A549 (cell line): ENCODE measurements at regions not wholly inside any gene's neighbourhood (a gene's known extent, or its start where the extent isn't known, plus 50 kb on each side); places are given as distances from the start of the nearest gene placed in this dataset.
"Not testable (repeated sequence)": the region's sequence is repeated elsewhere in the genome, so short reads cannot be mapped to it uniquely, and the experiment has no call there.

Experiments used
- ATAC-seq, 2 experiments: fragments of 200-7000 bp in 1 of 2; fragments of >200 bp in 1 of 2; cut with Nextera tagmentation in 1 of 2; cut with Tn5 transposase in 1 of 2; 3 replicates each; pipeline versions ENCODE4 v1.8.0 to v1.9.1; 2018 to 2020; ENCODE audit warnings: mild to moderate bottlenecking in 1 of 2, moderate library complexity in 1 of 2
- CTCF ChIA-PET: fragments of 300-600 bp; sonication (Branson Sonifier 250); formaldehyde crosslinking; extraction: SDS; loops from one replicate; lab custom pipeline; 2021; ENCODE audit warnings: antibody characterized with exemption, inconsistent platforms; lab: Yijun Ruan, JAX
- POLR2A ChIA-PET: fragments of 350-600 bp; formaldehyde crosslinking; extraction: SDS; loops from one replicate; lab custom pipeline; 2021; ENCODE audit warnings: antibody characterized with exemption, inconsistent platforms; lab: Yijun Ruan, JAX
- DNase-seq, 2 experiments: peaks; one replicate each; pipeline versions ENCODE4 v3.0.0 to v3.0.0-alpha.2; 2011 to 2016; ENCODE audit warnings: low read depth in 1 of 2, low spot score in 1 of 2
- FAIRE-seq: peaks from 2 replicates; lab custom pipeline; 2011; peaks lifted over from hg19 to GRCh38; lab: Jason Lieb, UNC
- H3K27ac ChIP-seq, 2 experiments: fragments of >200 bp; sonication (Bioruptor Twin); formaldehyde crosslinking; 3 replicates each; pipeline ENCODE4 v1.5.1; 2016 to 2017
- H3K4me1 ChIP-seq: fragments of >200 bp; sonication (Bioruptor Twin); formaldehyde crosslinking; 3 replicates; pipeline ENCODE4 v1.6.1; 2016
- H3K4me2 ChIP-seq: fragments of >200 bp; sonication (Bioruptor Twin); formaldehyde crosslinking; 3 replicates; pipeline ENCODE4 v1.6.1; 2016
- H3K4me3 ChIP-seq: fragments of >200 bp; sonication (Bioruptor Twin); formaldehyde crosslinking; 3 replicates; pipeline ENCODE4 v1.5.1; 2016
- H3K9me3 ChIP-seq: fragments of >200 bp; sonication (Bioruptor Twin); formaldehyde crosslinking; 3 replicates; pipeline ENCODE4 v1.6.1; 2016
- CEBPB ChIP-seq, 2 experiments: fragments of >200 bp in 1 of 2; sonication (Bioruptor Twin) in 1 of 2; formaldehyde crosslinking in 1 of 2; IDR thresholded peaks; 2 replicates each; pipeline ENCODE4 v1.6.1; 2012 to 2016
- EHMT2 ChIP-seq: fragments of 200-600 bp; sonication (generic); IDR thresholded peaks from 2 replicates; pipeline ENCODE4 v1.6.1; 2016; ENCODE audit warnings: antibody characterized with exemption, low read depth, mild to moderate bottlenecking, moderate library complexity
- FOSL2 ChIP-seq, 2 experiments: fragments of 450-650 bp in 1 of 2; fragments of >200 bp in 1 of 2; sonication (Bioruptor Twin) in 1 of 2; formaldehyde crosslinking; IDR thresholded peaks; 2 replicates each; pipeline versions ENCODE4 v1.5.0 to v1.6.1; 2016 to 2020; ENCODE audit warnings: mild to moderate bottlenecking in 1 of 2, moderate library complexity in 1 of 2
- HDAC2 ChIP-seq: fragments of 200-600 bp; sonication (generic); IDR thresholded peaks from 2 replicates; pipeline ENCODE4 v1.6.1; 2016
- HEYL ChIP-seq: fragments of 250-450 bp; sonication (Bioruptor Pico); IDR thresholded peaks from 2 replicates; pipeline ENCODE4 v1.8.0; 2021; ENCODE audit warnings: mild to moderate bottlenecking, moderate library complexity
- JUN ChIP-seq, 2 experiments: fragments of >200 bp; sonication (Bioruptor Twin); formaldehyde crosslinking; IDR thresholded peaks; 2 replicates in 1 of 2; 3 replicates in 1 of 2; pipeline ENCODE4 v1.6.1; 2016 to 2017
- KDM1A ChIP-seq: fragments of 200-600 bp; sonication (generic); IDR thresholded peaks from 2 replicates; pipeline ENCODE4 v1.6.1; 2016; ENCODE audit warnings: low read depth, mild to moderate bottlenecking
- MAZ ChIP-seq: fragments of 150-350 bp; IDR thresholded peaks from 2 replicates; pipeline ENCODE4 v1.6.1; 2014; ENCODE audit warnings: antibody characterized with exemption, low read depth, low read length, borderline replicate concordance
- NFE2L2 ChIP-seq: fragments of 150-350 bp; conservative IDR thresholded peaks from 2 replicates; pipeline ENCODE4 v1.6.1; 2014; ENCODE audit warnings: low read length
- NPAS2 ChIP-seq: fragments of 250-450 bp; sonication (Bioruptor Pico); IDR thresholded peaks from 2 replicates; pipeline ENCODE4 v1.8.0; 2022; ENCODE audit warnings: mild to moderate bottlenecking, moderate library complexity, borderline replicate concordance
- POLR2A ChIP-seq: IDR thresholded peaks from 2 replicates; pipeline ENCODE4 v1.6.1; 2012; ENCODE audit warnings: mild to moderate bottlenecking, low read length
- POLR2AphosphoS2 ChIP-seq: conservative IDR thresholded peaks from 2 replicates; pipeline ENCODE4 v1.6.1; 2012; ENCODE audit warnings: low read length, improper control_type of control experiment, inconsistent platforms
- RAD21 ChIP-seq, 2 experiments: fragments of >200 bp in 1 of 2; sonication (Bioruptor Twin) in 1 of 2; formaldehyde crosslinking in 1 of 2; IDR thresholded peaks in 1 of 2; conservative IDR thresholded peaks in 1 of 2; 2 replicates in 1 of 2; 3 replicates in 1 of 2; pipeline ENCODE4 v1.6.1; 2012 to 2018; ENCODE audit warnings: inconsistent platforms in 1 of 2
- RCOR1 ChIP-seq: fragments of 150-350 bp; IDR thresholded peaks from 2 replicates; pipeline ENCODE4 v1.6.1; 2014; ENCODE audit warnings: antibody characterized with exemption, low read length, low read depth
- SREBF2 ChIP-seq: fragments of 450-650 bp; IDR thresholded peaks from 2 replicates; pipeline ENCODE4 v1.6.1; 2014; ENCODE audit warnings: mild to moderate bottlenecking, moderate library complexity
- ZFP36 ChIP-seq: fragments of 450-650 bp; IDR thresholded peaks from 2 replicates; pipeline ENCODE4 v1.6.1; 2014; ENCODE audit warnings: borderline replicate concordance; ENCODE audit not compliant: partially characterized antibody
- ZNF302 ChIP-seq: fragments of 250-450 bp; sonication (Bioruptor Pico); IDR thresholded peaks from 2 replicates; pipeline ENCODE4 v1.9.0; 2021; ENCODE audit warnings: inconsistent platforms, mild to moderate bottlenecking, moderate library complexity
- ZSCAN20 ChIP-seq: fragments of 250-450 bp; sonication (Bioruptor Pico); IDR thresholded peaks from 2 replicates; pipeline ENCODE4 v1.8.0; 2022; ENCODE audit warnings: mild to moderate bottlenecking, moderate library complexity
- WGBS: methylation state at CpG from one replicate; pipeline ENCODE4 v1.1.6; 2017; ENCODE audit errors: missing lambda C conversion rate; 5-methylcytosine and 5-hydroxymethylcytosine counted together
- TF ChIP-seq, protein P1 (sequence below): fragments of >200 bp; sonication (Bioruptor Twin); formaldehyde crosslinking; IDR thresholded peaks from 3 replicates; pipeline ENCODE4 v1.5.1; 2016
- TF ChIP-seq, protein P2 (sequence below): IDR thresholded peaks from 2 replicates; pipeline ENCODE4 v1.6.1; 2012
- TF ChIP-seq, protein P3 (sequence below): IDR thresholded peaks from 2 replicates; pipeline ENCODE4 v1.6.1; 2012; ENCODE audit warnings: low read depth, borderline replicate concordance

DNA sequence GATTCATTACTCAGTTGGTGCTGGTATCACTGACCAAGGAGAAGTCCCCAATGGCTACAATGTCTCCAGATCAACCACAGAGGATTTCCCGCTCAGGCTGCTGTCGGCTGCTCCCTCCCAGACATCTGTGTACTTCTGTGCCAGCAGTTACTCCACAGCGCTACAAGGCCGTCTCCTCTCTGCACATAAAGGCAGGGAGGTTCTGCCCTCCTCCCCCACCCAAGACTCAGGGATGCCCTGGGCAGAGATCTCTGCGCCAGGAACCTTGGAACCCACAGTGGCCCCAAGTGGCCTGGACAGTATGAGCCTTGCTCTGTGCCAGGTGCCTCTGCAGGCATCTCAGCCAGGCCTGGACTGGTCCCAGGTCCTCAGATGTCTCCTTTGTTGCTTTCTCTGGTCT, 193.4 kb upstream of the PRSS58 start:
- no peak overlapping the region for H3K4me3 ChIP-seq
- DNase-seq (no peak), FAIRE-seq (no peak)
- no peak overlapping the region for H3K4me2 ChIP-seq
- 50% methylated on average over 4 of the region's 5 CpGs for WGBS
- CTCF ChIA-PET: interaction anchor here (1.3 to 1.8 kb wide), 2 partner anchors 10 to 32 kb away, joined by 4 to 5 read pairs; no protein-coding TSS in a partner anchor
- no peaks in the 10 kb centered on the region for H3K4me1 ChIP-seq
- POLR2A ChIA-PET: no interaction called here
- TF ChIP-seq SREBF2: no peak
- TF ChIP-seq POLR2A: no peak
- no peak for TF ChIP-seq NFE2L2
- no peak for TF ChIP-seq EHMT2
- TF ChIP-seq MAZ: no peak
- no peak for TF ChIP-seq KDM1A
- TF ChIP-seq, protein P1, sequence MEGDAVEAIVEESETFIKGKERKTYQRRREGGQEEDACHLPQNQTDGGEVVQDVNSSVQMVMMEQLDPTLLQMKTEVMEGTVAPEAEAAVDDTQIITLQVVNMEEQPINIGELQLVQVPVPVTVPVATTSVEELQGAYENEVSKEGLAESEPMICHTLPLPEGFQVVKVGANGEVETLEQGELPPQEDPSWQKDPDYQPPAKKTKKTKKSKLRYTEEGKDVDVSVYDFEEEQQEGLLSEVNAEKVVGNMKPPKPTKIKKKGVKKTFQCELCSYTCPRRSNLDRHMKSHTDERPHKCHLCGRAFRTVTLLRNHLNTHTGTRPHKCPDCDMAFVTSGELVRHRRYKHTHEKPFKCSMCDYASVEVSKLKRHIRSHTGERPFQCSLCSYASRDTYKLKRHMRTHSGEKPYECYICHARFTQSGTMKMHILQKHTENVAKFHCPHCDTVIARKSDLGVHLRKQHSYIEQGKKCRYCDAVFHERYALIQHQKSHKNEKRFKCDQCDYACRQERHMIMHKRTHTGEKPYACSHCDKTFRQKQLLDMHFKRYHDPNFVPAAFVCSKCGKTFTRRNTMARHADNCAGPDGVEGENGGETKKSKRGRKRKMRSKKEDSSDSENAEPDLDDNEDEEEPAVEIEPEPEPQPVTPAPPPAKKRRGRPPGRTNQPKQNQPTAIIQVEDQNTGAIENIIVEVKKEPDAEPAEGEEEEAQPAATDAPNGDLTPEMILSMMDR: no peak
- TF ChIP-seq, all 56 proteins: peak for 0
- Histone ChIP-seq H3K9me3 (no peaks in the 10 kb centered on the region), H3K27ac (no peak overlapping the region)
- no peak for ATAC-seq

DNA sequence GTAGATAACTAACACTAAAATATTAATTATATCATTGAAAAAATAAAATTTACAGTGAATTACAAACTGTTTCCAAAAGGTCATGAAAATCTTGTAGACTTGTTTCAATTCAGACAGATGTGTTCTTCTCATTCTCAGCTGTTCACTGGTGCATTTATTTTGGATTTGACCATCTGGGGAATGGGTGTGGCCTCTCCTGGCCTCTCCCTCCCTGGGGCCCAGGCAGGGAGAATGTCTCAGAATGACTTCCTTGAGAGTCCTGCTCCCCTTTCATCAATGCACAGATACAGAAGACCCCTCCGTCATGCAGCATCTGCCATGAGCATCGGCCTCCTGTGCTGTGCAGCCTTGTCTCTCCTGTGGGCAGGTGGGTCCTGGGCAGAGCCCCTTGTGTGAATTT, 192.8 kb upstream of the PRSS58 start:
- no peak for FAIRE-seq
- TF ChIP-seq RAD21 (conservative IDR thresholded peaks at IDR 0.05 in 1 of 2, IDR thresholded peaks at IDR 0.05 in 1 of 2) (no peak), NPAS2 (CRISPR knock-in tag) (no peak), ZFP36 (no peak), RCOR1 (no peak), HEYL (no peak), ZNF302 (CRISPR knock-in tag) (no peak)
- TF ChIP-seq, protein P2, sequence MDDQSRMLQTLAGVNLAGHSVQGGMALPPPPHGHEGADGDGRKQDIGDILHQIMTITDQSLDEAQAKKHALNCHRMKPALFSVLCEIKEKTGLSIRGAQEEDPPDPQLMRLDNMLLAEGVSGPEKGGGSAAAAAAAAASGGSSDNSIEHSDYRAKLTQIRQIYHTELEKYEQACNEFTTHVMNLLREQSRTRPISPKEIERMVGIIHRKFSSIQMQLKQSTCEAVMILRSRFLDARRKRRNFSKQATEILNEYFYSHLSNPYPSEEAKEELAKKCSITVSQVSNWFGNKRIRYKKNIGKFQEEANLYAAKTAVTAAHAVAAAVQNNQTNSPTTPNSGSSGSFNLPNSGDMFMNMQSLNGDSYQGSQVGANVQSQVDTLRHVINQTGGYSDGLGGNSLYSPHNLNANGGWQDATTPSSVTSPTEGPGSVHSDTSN: no peak
- TF ChIP-seq, all 56 proteins: peak for 0
- 33% methylated on average over 1 of the region's 2 CpGs for WGBS

DNA sequence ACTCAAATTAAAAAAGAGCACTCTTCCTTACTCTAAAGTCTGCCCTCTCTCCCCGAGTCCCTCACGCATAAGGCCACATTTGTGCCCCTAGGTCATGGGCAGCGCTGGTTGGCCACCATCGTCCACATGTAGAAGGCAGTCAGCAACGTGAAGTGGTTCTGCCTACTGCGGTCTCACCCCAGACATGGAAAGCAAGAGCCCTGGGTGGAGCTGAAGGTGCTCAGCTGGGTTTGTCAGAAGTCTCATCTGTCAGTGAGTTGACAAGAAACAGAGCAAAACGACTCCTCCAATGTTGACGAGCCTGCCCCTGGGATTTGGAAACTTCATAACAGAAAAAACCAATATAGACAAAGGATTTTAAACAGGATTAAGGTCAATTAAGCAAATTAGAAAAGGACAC, 192.3 kb upstream of the PRSS58 start:
- no peak overlapping the region for H3K27ac ChIP-seq
- H3K4me1 ChIP-seq: no peaks in the 10 kb centered on the region
- ATAC-seq: no peak
- 28% methylated on average over 8 of the region's 8 CpGs for WGBS
- ChIA-PET CTCF (interaction anchor here (1.3 kb wide), 1 partner anchor 33 kb away, joined by 4 read pairs; no protein-coding TSS in a partner anchor), POLR2A (no interaction called here)
- H3K4me2 ChIP-seq: no peak overlapping the region
- no peak overlapping the region for H3K4me3 ChIP-seq
- H3K9me3 ChIP-seq: no peaks in the 10 kb centered on the region
- no peak for DNase-seq
- TF ChIP-seq POLR2AphosphoS2: no peak
- TF ChIP-seq CEBPB (IDR thresholded peaks at IDR 0.05): no peak
- TF ChIP-seq, protein P2: no peak
- no peak for TF ChIP-seq POLR2A
- TF ChIP-seq, protein P3, sequence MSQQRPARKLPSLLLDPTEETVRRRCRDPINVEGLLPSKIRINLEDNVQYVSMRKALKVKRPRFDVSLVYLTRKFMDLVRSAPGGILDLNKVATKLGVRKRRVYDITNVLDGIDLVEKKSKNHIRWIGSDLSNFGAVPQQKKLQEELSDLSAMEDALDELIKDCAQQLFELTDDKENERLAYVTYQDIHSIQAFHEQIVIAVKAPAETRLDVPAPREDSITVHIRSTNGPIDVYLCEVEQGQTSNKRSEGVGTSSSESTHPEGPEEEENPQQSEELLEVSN: no peak
- TF ChIP-seq FOSL2 (IDR thresholded peaks at IDR 0.05): no peak
- no peak for TF ChIP-seq FOSL2 (CRISPR knock-in tag; IDR thresholded peaks at IDR 0.05)
- TF ChIP-seq RCOR1: no peak
- TF ChIP-seq ZSCAN20: no peak
- no peak for TF ChIP-seq HDAC2
- TF ChIP-seq ZNF302 (CRISPR knock-in tag): no peak
- TF ChIP-seq JUN (IDR thresholded peaks at IDR 0.05): no peak
- no peak for TF ChIP-seq NFE2L2
- FAIRE-seq: no peak

More for the DNA sequence above, 192.8 kb upstream of the PRSS58 start:
- Histone ChIP-seq H3K4me1 (no peaks in the 10 kb centered on the region), H3K9me3 (no peaks in the 10 kb centered on the region), H3K4me3 (no peak overlapping the region), H3K27ac (no peak overlapping the region), H3K4me2 (no peak overlapping the region)
- ChIA-PET POLR2A (no interaction called here), CTCF (interaction anchor here (1.3 kb wide), 1 partner anchor 33 kb away, joined by 4 read pairs; no protein-coding TSS in a partner anchor)
- no peak for DNase-seq
- no peak for ATAC-seq

DNA sequence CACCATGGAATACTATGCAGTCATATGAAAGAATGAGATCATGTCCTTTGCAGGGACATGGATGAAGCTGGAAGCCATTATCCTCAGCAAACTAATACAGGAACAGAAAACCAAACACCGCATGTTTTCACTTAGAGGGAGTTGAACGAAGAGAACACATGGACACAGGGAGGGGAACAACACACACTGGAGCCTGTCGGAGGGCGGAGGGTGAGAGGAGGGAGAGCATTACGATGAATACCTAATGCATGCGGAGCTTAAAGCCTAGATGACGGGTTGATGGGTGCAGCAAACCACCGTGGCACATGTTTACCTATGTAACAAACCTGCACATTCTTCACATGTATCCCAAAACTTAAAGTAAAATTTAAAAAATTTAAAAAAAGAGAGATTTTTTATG, 191.0 kb upstream of the PRSS58 start:
- POLR2A ChIA-PET, FAIRE-seq, DNase-seq, H3K4me2 ChIP-seq, H3K9me3 ChIP-seq, H3K27ac ChIP-seq, H3K4me3 ChIP-seq, H3K4me1 ChIP-seq, ATAC-seq: not testable (repeated sequence)
- WGBS: 21% methylated on average over 8 of the region's 8 CpGs
- CTCF ChIA-PET: interaction anchor here (0.9 to 2.0 kb wide), 2 partner anchors 11 to 14 kb away, joined by 3 to 6 read pairs; no protein-coding TSS in a partner anchor
